ENCODE measurements at regions not wholly inside any gene's neighbourhood (a gene's known extent, or its start where the extent isn't known, plus 50 kb on each side); places are given as distances from the start of the nearest gene placed in this dataset.

GRCh38 chr1:229867726-229868125, 199.3 kb upstream of the GALNT2 start:
- TF ChIP-seq CTCF (IDR thresholded peaks at IDR 0.05; ENCODE audit: poor library complexity, severe bottlenecking) (no peak), TAF1 (IDR thresholded peaks at IDR 0.05; ENCODE audit: low read depth) (no peak), POLR2AphosphoS5 (IDR thresholded peaks at IDR 0.05) (no peak), EZH2 (IDR thresholded peaks at IDR 0.05; ENCODE audit: borderline replicate concordance, insufficient read depth, low read length, poor library complexity, severe bottlenecking) (no peak), SMC3 (conservative IDR thresholded peaks at IDR 0.05; ENCODE audit: poor library complexity) (no peak), MXI1 (conservative IDR thresholded peaks at IDR 0.05; ENCODE audit: poor library complexity, severe bottlenecking) (no peak), RAD21 (conservative IDR thresholded peaks at IDR 0.05) (no peak)
